GM23338 (cell line): ENCODE measurements at regions not wholly inside any gene's neighbourhood (a gene's known extent, or its start where the extent isn't known, plus 50 kb on each side); places are given as distances from the start of the nearest gene placed in this dataset.

ENCODE experiments used
- ATAC-seq: fragments of 200-7000 bp; cut with Tn5 transposase; 3 replicates; pipeline ENCODE4 v1.9.1; 2020
- DNase-seq: peaks from one replicate; pipeline ENCODE4 v3.0.0-alpha.2; 2015; ENCODE audit warnings: low spot score
- H2AFZ ChIP-seq: fragments of 200-600 bp; sonication (generic); 2 replicates; pipeline ENCODE4 v1.8.0; 2016; ENCODE audit warnings: antibody characterized with exemption, mild to moderate bottlenecking, moderate library complexity
- H3F3A ChIP-seq: fragments of 200-600 bp; sonication (generic); replicated peaks from 2 replicates; pipeline ENCODE4 v1.8.0; 2017; ENCODE audit warnings: antibody characterized with exemption, mixed run types, low read depth
- H3K27ac ChIP-seq: fragments of 200-600 bp; sonication (generic); 2 replicates; pipeline ENCODE4 v1.6.1; 2016; ENCODE audit warnings: low read depth
- H3K27me3 ChIP-seq: fragments of 200-600 bp; sonication (generic); 2 replicates; pipeline ENCODE4 v1.8.0; 2016; ENCODE audit warnings: mild to moderate bottlenecking, mixed run types, moderate library complexity; ENCODE audit not compliant: insufficient read depth
- H3K36me3 ChIP-seq: fragments of 200-600 bp; sonication (generic); 2 replicates; pipeline ENCODE4 v1.8.0; 2016; ENCODE audit warnings: mild to moderate bottlenecking; ENCODE audit not compliant: insufficient read depth
- H3K4me1 ChIP-seq: fragments of 200-600 bp; sonication (generic); 2 replicates; pipeline ENCODE4 v1.8.0; 2016; ENCODE audit warnings: mild to moderate bottlenecking, moderate library complexity; ENCODE audit not compliant: insufficient read depth
- H3K4me2 ChIP-seq: fragments of 200-600 bp; sonication (generic); 2 replicates; pipeline ENCODE4 v1.7.1; 2017; ENCODE audit warnings: mixed run types
- H3K4me3 ChIP-seq: fragments of 200-600 bp; sonication (generic); 2 replicates; pipeline ENCODE4 v1.6.1; 2016; ENCODE audit warnings: mixed run types
- H3K79me2 ChIP-seq: fragments of 200-600 bp; sonication (generic); replicated peaks from 2 replicates; pipeline ENCODE4 v1.8.0; 2017; ENCODE audit warnings: mild to moderate bottlenecking; ENCODE audit not compliant: insufficient read depth
- H3K9me2 ChIP-seq: fragments of 200-600 bp; sonication (generic); 2 replicates; pipeline ENCODE4 v1.8.0; 2017; ENCODE audit not compliant: insufficient read depth
- H4K20me1 ChIP-seq: fragments of 200-600 bp; sonication (generic); replicated peaks from 2 replicates; pipeline ENCODE4 v1.8.0; 2017; ENCODE audit warnings: mild to moderate bottlenecking; ENCODE audit not compliant: insufficient read depth
- H3K27ac Mint-ChIP-seq: 2 replicates; pipeline ENCODE4 v1.8.0; 2020; ENCODE audit warnings: inconsistent platforms, mild to moderate bottlenecking, moderate library complexity, mixed read lengths
- H3K27me3 Mint-ChIP-seq: 3 replicates; pipeline ENCODE4 v1.8.0; 2022; ENCODE audit warnings: low read depth, mild to moderate bottlenecking, moderate library complexity, mixed read lengths, inconsistent platforms; ENCODE audit not compliant: insufficient read depth, poor library complexity
- H3K36me3 Mint-ChIP-seq: 3 replicates; pipeline ENCODE4 v1.8.0; 2021; ENCODE audit warnings: low read depth, mild to moderate bottlenecking, inconsistent platforms, moderate library complexity, mixed read lengths
- H3K4me1 Mint-ChIP-seq: 3 replicates; pipeline ENCODE4 v1.8.0; 2020; ENCODE audit warnings: mild to moderate bottlenecking, inconsistent platforms, mixed read lengths
- H3K4me3 Mint-ChIP-seq: 3 replicates; pipeline ENCODE4 v1.8.0; 2021; ENCODE audit warnings: moderate library complexity, mild to moderate bottlenecking, inconsistent platforms, mixed read lengths
- H3K9me3 Mint-ChIP-seq: 3 replicates; pipeline ENCODE4 v1.8.0; 2020; ENCODE audit warnings: moderate library complexity, mild to moderate bottlenecking, inconsistent platforms, mixed read lengths
- CREB1 ChIP-seq: fragments of 250-450 bp; sonication (Bioruptor Pico); IDR thresholded peaks from 2 replicates; pipeline ENCODE4 v1.5.0; 2020; ENCODE audit warnings: low read depth, mild to moderate bottlenecking, moderate library complexity
- EZH2 ChIP-seq: fragments of 200-600 bp; sonication (generic); IDR thresholded peaks from one replicate; pipeline ENCODE4 v1.8.0; 2017; ENCODE audit warnings: antibody characterized with exemption, mild to moderate bottlenecking, low read depth; ENCODE audit not compliant: unreplicated experiment
- EZH2phosphoT487 ChIP-seq: fragments of 200-600 bp; sonication (generic); IDR thresholded peaks from one replicate; pipeline ENCODE4 v1.8.1; 2018; ENCODE audit warnings: antibody characterized with exemption; ENCODE audit not compliant: unreplicated experiment
- NANOG ChIP-seq: IDR thresholded peaks from 2 replicates; pipeline ENCODE4 v1.6.1; 2016; ENCODE audit warnings: antibody characterized with exemption, borderline replicate concordance
- POLR2AphosphoS5 ChIP-seq: IDR thresholded peaks from 2 replicates; pipeline ENCODE4 v1.6.1; 2016; ENCODE audit warnings: antibody characterized with exemption, low read depth
- REST ChIP-seq: IDR thresholded peaks from one replicate; pipeline ENCODE4 v1.6.1; 2018; ENCODE audit warnings: antibody characterized with exemption; ENCODE audit not compliant: unreplicated experiment
- STAT1 ChIP-seq: IDR thresholded peaks from one replicate; pipeline ENCODE4 v1.6.1; 2016; ENCODE audit warnings: antibody characterized with exemption; ENCODE audit not compliant: unreplicated experiment
- ZNF114 ChIP-seq: fragments of 250-450 bp; sonication (Bioruptor Pico); IDR thresholded peaks from 2 replicates; pipeline ENCODE4 v1.5.0; 2020; ENCODE audit warnings: mild to moderate bottlenecking, moderate library complexity
- ZNF331 ChIP-seq: fragments of 250-450 bp; sonication (Bioruptor Pico); IDR thresholded peaks from 2 replicates; pipeline ENCODE4 v1.5.0; 2020; ENCODE audit warnings: low read depth, mild to moderate bottlenecking, moderate library complexity
- ZNF462 ChIP-seq: fragments of 250-450 bp; sonication (Bioruptor Pico); IDR thresholded peaks from 2 replicates; pipeline ENCODE4 v1.5.0; 2020; ENCODE audit warnings: mild to moderate bottlenecking, moderate library complexity
- TF ChIP-seq, protein P1 (sequence below): IDR thresholded peaks from 2 replicates; pipeline ENCODE4 v1.6.1; 2016; ENCODE audit warnings: antibody characterized with exemption
- TF ChIP-seq, protein P2 (sequence below), 2 experiments: fragments of 200-600 bp in 1 of 2; sonication (generic) in 1 of 2; conservative IDR thresholded peaks; 2 replicates each; pipeline versions ENCODE4 v1.5.1 to v1.6.1; 2016 to 2017; ENCODE audit warnings: antibody characterized with exemption in 2 of 2, low read depth in 2 of 2, mild to moderate bottlenecking in 2 of 2, moderate library complexity in 1 of 2

DNA sequence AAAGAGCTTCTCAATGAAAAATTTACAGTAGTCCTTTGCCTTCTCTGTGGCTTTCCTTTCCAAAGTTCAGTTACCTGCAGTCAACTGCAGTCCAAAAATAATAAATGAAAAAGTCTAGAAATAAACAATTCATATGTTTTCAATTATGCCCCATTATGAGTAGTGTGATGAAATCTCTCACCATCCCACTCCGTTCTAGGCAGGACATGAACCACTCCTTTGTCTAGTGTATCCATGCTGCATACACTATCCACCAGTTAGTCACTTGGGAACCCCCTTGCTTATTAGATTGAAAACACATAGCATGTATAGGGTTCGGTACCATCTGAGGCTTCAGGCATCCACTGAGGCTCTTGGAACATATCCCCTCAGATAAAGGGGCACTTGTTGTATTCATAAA, 80.6 kb upstream of the EYA4 start:
- Histone ChIP-seq H3K27me3 (no peaks in the 10 kb centered on the region), H3K9me2 (peaks cover 5% of the 10 kb centered on the region; the same call in 1 of the 2 replicates), H3K4me1 (no peaks in the 10 kb centered on the region), H3K36me3 (no peaks in the 10 kb centered on the region), H4K20me1 (no peaks in the 10 kb centered on the region), H3K4me3 (no peak overlapping the region), H3K27ac (no peak overlapping the region), H2AFZ (no peak overlapping the region), H3K4me2 (no peak overlapping the region), H3K79me2 (no peaks in the 10 kb centered on the region), H3F3A (no peaks in the 10 kb centered on the region)
- Mint-ChIP-seq H3K27ac (no peak overlapping the region), H3K4me3 (no peak overlapping the region), H3K27me3 (no peaks in the 10 kb centered on the region), H3K36me3 (no peaks in the 10 kb centered on the region; the same call in 2 of the 3 replicates), H3K9me3 (no peaks in the 10 kb centered on the region; the same call in 2 of the 3 replicates), H3K4me1 (peaks cover 5% of the 10 kb centered on the region; the same call in 2 of the 3 replicates)
- DNase-seq (no peak), ATAC-seq (no peak)
- TF ChIP-seq ZNF114 (no peak), EZH2 (no peak), NANOG (no peak), CREB1 (CRISPR knock-in tag) (no peak), ZNF331 (CRISPR knock-in tag) (no peak), ZNF462 (CRISPR knock-in tag) (no peak), REST (no peak), POLR2AphosphoS5 (no peak), STAT1 (no peak), EZH2phosphoT487 (no peak)
- TF ChIP-seq, protein P1, sequence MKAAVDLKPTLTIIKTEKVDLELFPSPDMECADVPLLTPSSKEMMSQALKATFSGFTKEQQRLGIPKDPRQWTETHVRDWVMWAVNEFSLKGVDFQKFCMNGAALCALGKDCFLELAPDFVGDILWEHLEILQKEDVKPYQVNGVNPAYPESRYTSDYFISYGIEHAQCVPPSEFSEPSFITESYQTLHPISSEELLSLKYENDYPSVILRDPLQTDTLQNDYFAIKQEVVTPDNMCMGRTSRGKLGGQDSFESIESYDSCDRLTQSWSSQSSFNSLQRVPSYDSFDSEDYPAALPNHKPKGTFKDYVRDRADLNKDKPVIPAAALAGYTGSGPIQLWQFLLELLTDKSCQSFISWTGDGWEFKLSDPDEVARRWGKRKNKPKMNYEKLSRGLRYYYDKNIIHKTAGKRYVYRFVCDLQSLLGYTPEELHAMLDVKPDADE = no peak
- TF ChIP-seq, protein P2, sequence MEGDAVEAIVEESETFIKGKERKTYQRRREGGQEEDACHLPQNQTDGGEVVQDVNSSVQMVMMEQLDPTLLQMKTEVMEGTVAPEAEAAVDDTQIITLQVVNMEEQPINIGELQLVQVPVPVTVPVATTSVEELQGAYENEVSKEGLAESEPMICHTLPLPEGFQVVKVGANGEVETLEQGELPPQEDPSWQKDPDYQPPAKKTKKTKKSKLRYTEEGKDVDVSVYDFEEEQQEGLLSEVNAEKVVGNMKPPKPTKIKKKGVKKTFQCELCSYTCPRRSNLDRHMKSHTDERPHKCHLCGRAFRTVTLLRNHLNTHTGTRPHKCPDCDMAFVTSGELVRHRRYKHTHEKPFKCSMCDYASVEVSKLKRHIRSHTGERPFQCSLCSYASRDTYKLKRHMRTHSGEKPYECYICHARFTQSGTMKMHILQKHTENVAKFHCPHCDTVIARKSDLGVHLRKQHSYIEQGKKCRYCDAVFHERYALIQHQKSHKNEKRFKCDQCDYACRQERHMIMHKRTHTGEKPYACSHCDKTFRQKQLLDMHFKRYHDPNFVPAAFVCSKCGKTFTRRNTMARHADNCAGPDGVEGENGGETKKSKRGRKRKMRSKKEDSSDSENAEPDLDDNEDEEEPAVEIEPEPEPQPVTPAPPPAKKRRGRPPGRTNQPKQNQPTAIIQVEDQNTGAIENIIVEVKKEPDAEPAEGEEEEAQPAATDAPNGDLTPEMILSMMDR (conservative IDR thresholded peaks at IDR 0.05; ENCODE audit: low read depth in 2 of 2) = no peak
